Bronchial epithelial cell (primary cell): ENCODE measurements at regions not wholly inside any gene's neighbourhood (a gene's known extent, or its start where the extent isn't known, plus 50 kb on each side); places are given as distances from the start of the nearest gene placed in this dataset.

Experiments
- DNase-seq: peaks from one replicate; pipeline ENCODE4 v3.0.0-alpha.2; 2010; ENCODE audit warnings: low read depth
- FAIRE-seq: peaks from 2 replicates; lab custom pipeline; 2011; peaks lifted over from hg19 to GRCh38; lab: Jason Lieb, UNC
- H3K27me3 ChIP-seq: 2 replicates; pipeline ENCODE4 v1.5.1; 2011; ENCODE audit warnings: low read length; ENCODE audit not compliant: control insufficient read depth, insufficient read depth
- H3K36me3 ChIP-seq: 2 replicates; pipeline ENCODE4 v1.5.1; 2011; ENCODE audit warnings: low read length; ENCODE audit not compliant: control insufficient read depth, insufficient read depth
- H3K4me3 ChIP-seq: 2 replicates; pipeline ENCODE4 v1.5.1; 2011; ENCODE audit warnings: mild to moderate bottlenecking, low read depth, low read length, control low read depth
- CTCF ChIP-seq: IDR thresholded peaks from 2 replicates; pipeline ENCODE4 v1.5.1; 2011; ENCODE audit warnings: mild to moderate bottlenecking, moderate library complexity, low read length, control low read depth, inconsistent platforms; ENCODE audit not compliant: insufficient read depth, severe bottlenecking

- no peak for TF ChIP-seq CTCF
- Histone ChIP-seq H3K27me3 (no peaks in the 10 kb centered on the region), H3K36me3 (no peaks in the 10 kb centered on the region), H3K4me3 (no peak overlapping the region)
- DNase-seq (no peak), FAIRE-seq (no peak)
Observed at GRCh38 chr18:78830826-78831225, 148.8 kb upstream of the SALL3 start.

- no peaks in the 10 kb centered on the region for H3K27me3 ChIP-seq
- DNase-seq (no peak), FAIRE-seq (no peak)
- no peak for TF ChIP-seq CTCF
- H3K4me3 ChIP-seq, result no peak overlapping the region
- no peaks in the 10 kb centered on the region for H3K36me3 ChIP-seq
Observed at GRCh38 chr18:78831603-78832002, 148.0 kb upstream of the SALL3 start.

GRCh38 chr18:78833833-78834232 is 145.8 kb upstream of the SALL3 start:
- no peak for TF ChIP-seq CTCF
- DNase-seq (no peak), FAIRE-seq (no peak)
- Histone ChIP-seq H3K27me3 (no peaks in the 10 kb centered on the region), H3K36me3 (no peaks in the 10 kb centered on the region), H3K4me3 (no peak overlapping the region)

GRCh38 chr18:78836838-78837237 is 142.8 kb upstream of the SALL3 start:
- no peak for TF ChIP-seq CTCF
- no peaks in the 10 kb centered on the region for H3K27me3 ChIP-seq
- H3K36me3 ChIP-seq, result no peaks in the 10 kb centered on the region
- DNase-seq, result no peak
- no peak overlapping the region for H3K4me3 ChIP-seq
- FAIRE-seq, result no peak

- no peaks in the 10 kb centered on the region for H3K36me3 ChIP-seq
- no peak overlapping the region for H3K4me3 ChIP-seq
- FAIRE-seq, result no peak
- DNase-seq, result no peak
- TF ChIP-seq CTCF, result no peak
- no peaks in the 10 kb centered on the region for H3K27me3 ChIP-seq
Observed at GRCh38 chr18:78837754-78838153, 141.9 kb upstream of the SALL3 start.

GRCh38 chr18:78838183-78838582 is 141.4 kb upstream of the SALL3 start:
- TF ChIP-seq CTCF, result no peak
- H3K36me3 ChIP-seq, result no peaks in the 10 kb centered on the region
- FAIRE-seq, result no peak

More at GRCh38 chr18:78838183-78838582, 141.4 kb upstream of the SALL3 start:
- Histone ChIP-seq H3K4me3 (no peak overlapping the region), H3K27me3 (no peaks in the 10 kb centered on the region)
- DNase-seq, result no peak
